Caco-2 (cell line): ENCODE measurements at regions not wholly inside any gene's neighbourhood (a gene's known extent, or its start where the extent isn't known, plus 50 kb on each side); places are given as distances from the start of the nearest gene placed in this dataset.

Experiments
- BruUV-seq: library from RNA; stranded (reverse); fragments of 400-500 nt; replicated peaks from 2 replicates; lab custom pipeline; 2021; lab: Mats Ljungman, UMichigan
- CTCF ChIA-PET: fragments of 300-600 bp; sonication (Branson Sonifier 250); formaldehyde crosslinking; loops from one replicate; lab custom pipeline; 2022; ENCODE audit warnings: antibody characterized with exemption; lab: Charles Lee
- POLR2A ChIA-PET: fragments of 300-600 bp; sonication (Branson Sonifier 250); formaldehyde crosslinking; loops from one replicate; lab custom pipeline; 2022; ENCODE audit warnings: antibody characterized with exemption; lab: Charles Lee
- DNase-seq, 2 experiments: peaks; one replicate each; pipeline versions ENCODE4 v3.0.0 to v3.0.0-alpha.2; 2020 to 2022
- H3K27me3 ChIP-seq: replicated peaks from 2 replicates; pipeline ENCODE4 v1.6.0; 2011; ENCODE audit warnings: low read length; ENCODE audit not compliant: control insufficient read depth, insufficient read depth
- H3K36me3 ChIP-seq: 2 replicates; pipeline ENCODE4 v1.5.1; 2011; ENCODE audit warnings: low read length; ENCODE audit not compliant: control insufficient read depth, insufficient read depth
- H3K4me1 ChIP-seq: fragments of 250-450 bp; sonication (Bioruptor Pico); 2 replicates; pipeline ENCODE4 v1.5.1; 2020; ENCODE audit warnings: mild to moderate bottlenecking
- H3K4me3 ChIP-seq: 2 replicates; pipeline ENCODE4 v1.5.1; 2011; ENCODE audit warnings: low read depth, mild to moderate bottlenecking, control low read depth, low read length
- H3K9me3 ChIP-seq: fragments of 250-450 bp; sonication (Bioruptor Pico); 2 replicates; pipeline ENCODE4 v1.5.1; 2020; ENCODE audit warnings: mild to moderate bottlenecking, moderate library complexity
- H3K27ac Mint-ChIP-seq: one replicate; pipeline ENCODE4 v1.8.0; 2022; ENCODE audit warnings: mixed read lengths; ENCODE audit not compliant: unreplicated experiment
- H3K27me3 Mint-ChIP-seq: one replicate; pipeline ENCODE4 v1.8.0; 2022; ENCODE audit warnings: mixed read lengths; ENCODE audit not compliant: insufficient read depth, unreplicated experiment
- H3K36me3 Mint-ChIP-seq: one replicate; pipeline ENCODE4 v1.8.0; 2022; ENCODE audit warnings: mild to moderate bottlenecking, mixed read lengths; ENCODE audit not compliant: insufficient read depth, unreplicated experiment
- H3K4me1 Mint-ChIP-seq: one replicate; pipeline ENCODE4 v1.8.0; 2022; ENCODE audit warnings: low read depth, mixed read lengths; ENCODE audit not compliant: unreplicated experiment
- H3K4me3 Mint-ChIP-seq: one replicate; pipeline ENCODE4 v1.8.0; 2022; ENCODE audit warnings: mild to moderate bottlenecking, moderate library complexity, mixed read lengths; ENCODE audit not compliant: unreplicated experiment
- H3K9me3 Mint-ChIP-seq: one replicate; pipeline ENCODE4 v1.8.0; 2022; ENCODE audit warnings: mixed read lengths; ENCODE audit not compliant: unreplicated experiment
- CTCF ChIP-seq, 2 experiments: fragments of 200-600 bp in 1 of 2; IDR thresholded peaks; 1 replicate in 1 of 2; 2 replicates in 1 of 2; pipeline versions ENCODE4 v1.5.1 to v1.8.0; 2011 to 2022; ENCODE audit warnings: antibody characterized with exemption in 1 of 2, control low read depth in 1 of 2, inconsistent platforms in 1 of 2, low read depth in 1 of 2, low read length in 1 of 2, mild to moderate bottlenecking in 1 of 2, moderate library complexity in 1 of 2; ENCODE audit not compliant: insufficient read depth in 1 of 2, severe bottlenecking in 1 of 2, unreplicated experiment in 1 of 2
- intact Hi-C: fragments of 100-400 bp; cut with micrococcal nuclease; formaldehyde crosslinking; loops from one replicate; pipeline ENCODE4 v1.10.0; 2022; ENCODE audit not compliant: unreplicated experiment

GRCh38 chr12:128059621-128060370, 207.2 kb upstream of the TMEM132C start:
- DNase-seq: no peak
- Mint-ChIP-seq H3K4me3 (no peak overlapping the region), H3K27me3 (no peaks in the 10 kb centered on the region), H3K9me3 (peaks cover 6% of the 10 kb centered on the region), H3K36me3 (no peaks in the 10 kb centered on the region), H3K4me1 (no peaks in the 10 kb centered on the region), H3K27ac (no peak overlapping the region)
- CTCF ChIA-PET: no interaction called here
- Histone ChIP-seq H3K4me3 (no peak overlapping the region), H3K9me3 (no peaks in the 10 kb centered on the region), H3K27me3 (no peaks in the 10 kb centered on the region), H3K36me3 (no peaks in the 10 kb centered on the region), H3K4me1 (no peaks in the 10 kb centered on the region)
- POLR2A ChIA-PET: no interaction called here
- intact Hi-C loops: no loop called here
- TF ChIP-seq CTCF (IDR thresholded peaks at IDR 0.05; ENCODE audit: insufficient read depth in 1 of 2, low read depth in 1 of 2, low read length in 1 of 2, severe bottlenecking in 1 of 2, unreplicated experiment in 1 of 2): no peak
- BruUV-seq: no TSS peak

GRCh38 chr12:128068211-128068610, 198.8 kb upstream of the TMEM132C start:
- Histone ChIP-seq H3K4me1 (no peaks in the 10 kb centered on the region), H3K4me3 (no peak overlapping the region), H3K9me3 (no peaks in the 10 kb centered on the region), H3K36me3 (no peaks in the 10 kb centered on the region), H3K27me3 (no peaks in the 10 kb centered on the region)
- DNase-seq: no peak
- Mint-ChIP-seq H3K4me3 (no peak overlapping the region), H3K36me3 (no peaks in the 10 kb centered on the region), H3K27ac (no peak overlapping the region), H3K4me1 (no peaks in the 10 kb centered on the region), H3K9me3 (peaks cover 6% of the 10 kb centered on the region), H3K27me3 (no peaks in the 10 kb centered on the region)
- CTCF ChIA-PET: no interaction called here
- no TSS peak for BruUV-seq
- POLR2A ChIA-PET: no interaction called here
- no peak for TF ChIP-seq CTCF (IDR thresholded peaks at IDR 0.05; ENCODE audit: insufficient read depth in 1 of 2, low read depth in 1 of 2, low read length in 1 of 2, severe bottlenecking in 1 of 2, unreplicated experiment in 1 of 2)
- intact Hi-C loops: loop anchor here (2.0 kb wide), 1 partner anchor 391 kb away; no protein-coding TSS in a partner anchor

GRCh38 chr12:128069359-128069997, 197.5 kb upstream of the TMEM132C start:
- peak; percentile 59 to 62 for TF ChIP-seq CTCF (IDR thresholded peaks at IDR 0.05; ENCODE audit: insufficient read depth in 1 of 2, low read depth in 1 of 2, low read length in 1 of 2, severe bottlenecking in 1 of 2, unreplicated experiment in 1 of 2)
- no peaks in the 10 kb centered on the region for H3K27me3 ChIP-seq
- intact Hi-C loops: loop anchor here (2.0 kb wide), 1 partner anchor 393 kb away; no protein-coding TSS in a partner anchor
- H3K4me1 ChIP-seq: no peaks in the 10 kb centered on the region
- Mint-ChIP-seq H3K9me3 (peaks cover 6% of the 10 kb centered on the region), H3K27me3 (no peaks in the 10 kb centered on the region), H3K36me3 (no peaks in the 10 kb centered on the region), H3K4me3 (no peak overlapping the region), H3K4me1 (no peaks in the 10 kb centered on the region), H3K27ac (no peak overlapping the region)
- peak in 1 of 2 experiments; percentile 36 for DNase-seq
- H3K36me3 ChIP-seq: no peaks in the 10 kb centered on the region
- ChIA-PET CTCF (no interaction called here), POLR2A (no interaction called here)
- no peaks in the 10 kb centered on the region for H3K9me3 ChIP-seq
- BruUV-seq: no TSS peak
- H3K4me3 ChIP-seq: no peak overlapping the region
